Calu3 (cell line): ENCODE measurements at regions not wholly inside any gene's neighbourhood (a gene's known extent, or its start where the extent isn't known, plus 50 kb on each side); places are given as distances from the start of the nearest gene placed in this dataset.

Source experiments
- BruUV-seq: library from RNA; stranded (reverse); fragments of 400-500 nt; replicated peaks from 2 replicates; lab custom pipeline; 2021; lab: Mats Ljungman, UMichigan
- CTCF ChIA-PET: fragments of 300-600 bp; sonication (Branson Sonifier 250); formaldehyde crosslinking; loops from one replicate; lab custom pipeline; 2022; ENCODE audit warnings: antibody characterized with exemption; lab: Charles Lee
- DNase-seq: peaks from one replicate; pipeline ENCODE4 v3.0.0; 2022
- H3K27ac Mint-ChIP-seq: one replicate; pipeline ENCODE4 v1.8.0; 2022; ENCODE audit warnings: mixed read lengths; ENCODE audit not compliant: unreplicated experiment
- H3K27me3 Mint-ChIP-seq: one replicate; pipeline ENCODE4 v1.8.0; 2022; ENCODE audit warnings: mixed read lengths; ENCODE audit not compliant: unreplicated experiment
- H3K36me3 Mint-ChIP-seq: one replicate; pipeline ENCODE4 v1.8.0; 2022; ENCODE audit warnings: mild to moderate bottlenecking, moderate library complexity, mixed read lengths; ENCODE audit not compliant: insufficient read depth, unreplicated experiment
- H3K4me1 Mint-ChIP-seq: one replicate; pipeline ENCODE4 v1.8.0; 2022; ENCODE audit warnings: mild to moderate bottlenecking, low read depth, mixed read lengths; ENCODE audit not compliant: unreplicated experiment
- H3K4me3 Mint-ChIP-seq: one replicate; pipeline ENCODE4 v1.8.0; 2022; ENCODE audit warnings: mild to moderate bottlenecking, low read depth, moderate library complexity, mixed read lengths; ENCODE audit not compliant: unreplicated experiment
- H3K9me3 Mint-ChIP-seq: one replicate; pipeline ENCODE4 v1.8.0; 2022; ENCODE audit warnings: low read depth, mixed read lengths; ENCODE audit not compliant: unreplicated experiment
- intact Hi-C: fragments of 100-400 bp; cut with micrococcal nuclease; formaldehyde crosslinking; loops from one replicate; pipeline ENCODE4 v1.10.0; 2022; ENCODE audit not compliant: unreplicated experiment
- TF ChIP-seq, protein P1 (sequence below): fragments of 200-600 bp; IDR thresholded peaks from one replicate; pipeline ENCODE4 v1.8.0; 2022; ENCODE audit warnings: antibody characterized with exemption; ENCODE audit not compliant: unreplicated experiment

DNA sequence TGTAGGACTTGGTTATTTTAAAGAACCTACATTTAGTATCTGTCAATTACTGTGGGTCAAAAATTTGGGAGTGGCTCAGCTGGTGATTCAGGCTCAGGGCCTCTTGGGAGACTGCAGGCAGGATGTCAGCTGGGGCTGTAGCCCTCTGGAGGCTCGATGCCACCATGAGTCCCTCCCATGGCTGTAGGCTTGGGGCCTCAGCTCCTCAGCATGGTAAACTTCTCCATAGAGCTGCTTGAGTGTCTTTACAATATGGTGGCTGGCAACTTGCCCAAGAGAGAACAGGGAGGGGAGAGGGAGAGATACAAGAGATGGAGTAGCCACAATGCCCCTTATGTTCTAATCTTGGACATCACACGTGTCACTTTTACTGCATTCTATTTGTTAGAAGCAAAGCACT lies 470.4 kb downstream of the CDH26 start:
- intact Hi-C loops = no loop called here
- Mint-ChIP-seq H3K27me3 (no peaks in the 10 kb centered on the region), H3K36me3 (no peaks in the 10 kb centered on the region), H3K27ac (no peak overlapping the region), H3K4me3 (no peak overlapping the region), H3K9me3 (peaks cover 5% of the 10 kb centered on the region), H3K4me1 (no peaks in the 10 kb centered on the region)
- TF ChIP-seq, protein P1, sequence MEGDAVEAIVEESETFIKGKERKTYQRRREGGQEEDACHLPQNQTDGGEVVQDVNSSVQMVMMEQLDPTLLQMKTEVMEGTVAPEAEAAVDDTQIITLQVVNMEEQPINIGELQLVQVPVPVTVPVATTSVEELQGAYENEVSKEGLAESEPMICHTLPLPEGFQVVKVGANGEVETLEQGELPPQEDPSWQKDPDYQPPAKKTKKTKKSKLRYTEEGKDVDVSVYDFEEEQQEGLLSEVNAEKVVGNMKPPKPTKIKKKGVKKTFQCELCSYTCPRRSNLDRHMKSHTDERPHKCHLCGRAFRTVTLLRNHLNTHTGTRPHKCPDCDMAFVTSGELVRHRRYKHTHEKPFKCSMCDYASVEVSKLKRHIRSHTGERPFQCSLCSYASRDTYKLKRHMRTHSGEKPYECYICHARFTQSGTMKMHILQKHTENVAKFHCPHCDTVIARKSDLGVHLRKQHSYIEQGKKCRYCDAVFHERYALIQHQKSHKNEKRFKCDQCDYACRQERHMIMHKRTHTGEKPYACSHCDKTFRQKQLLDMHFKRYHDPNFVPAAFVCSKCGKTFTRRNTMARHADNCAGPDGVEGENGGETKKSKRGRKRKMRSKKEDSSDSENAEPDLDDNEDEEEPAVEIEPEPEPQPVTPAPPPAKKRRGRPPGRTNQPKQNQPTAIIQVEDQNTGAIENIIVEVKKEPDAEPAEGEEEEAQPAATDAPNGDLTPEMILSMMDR = no peak
- no peak for DNase-seq
- CTCF ChIA-PET = no interaction called here
- BruUV-seq = no TSS peak

DNA sequence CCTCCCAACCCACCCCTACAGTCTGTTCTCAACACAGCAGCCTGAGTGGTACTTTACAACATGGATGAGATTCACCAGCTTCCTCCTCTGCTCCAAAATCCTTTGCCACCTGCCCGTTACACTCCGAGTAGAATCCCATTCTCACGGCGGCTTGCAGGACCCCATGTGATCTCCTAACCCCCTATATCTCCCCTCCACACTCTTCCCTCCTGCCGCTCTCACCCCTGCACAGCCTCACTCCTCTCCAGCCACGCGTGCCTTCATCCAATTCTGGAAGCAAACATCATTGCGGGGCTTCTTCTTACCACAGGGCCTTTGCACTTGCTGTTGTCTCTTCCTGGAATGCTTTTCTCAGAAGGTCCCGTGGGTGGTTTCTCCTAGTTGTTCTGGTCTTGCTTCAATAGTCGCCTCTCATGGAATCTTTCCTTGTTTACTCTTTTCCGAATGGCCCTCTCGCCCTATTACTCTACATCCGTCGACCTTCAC lies 472.3 kb downstream of the CDH26 start:
- CTCF ChIA-PET = interaction anchor here (0.5 kb wide), 1 partner anchor 357 kb away, joined by 5 read pairs; no protein-coding TSS in a partner anchor
- Mint-ChIP-seq H3K9me3 (peaks cover 5% of the 10 kb centered on the region), H3K27ac (no peak overlapping the region), H3K36me3 (no peaks in the 10 kb centered on the region), H3K27me3 (no peaks in the 10 kb centered on the region), H3K4me1 (no peaks in the 10 kb centered on the region), H3K4me3 (no peak overlapping the region)
- DNase-seq = no peak
- no TSS peak for BruUV-seq
- TF ChIP-seq, protein P1 = no peak
- intact Hi-C loops = no loop called here

DNA sequence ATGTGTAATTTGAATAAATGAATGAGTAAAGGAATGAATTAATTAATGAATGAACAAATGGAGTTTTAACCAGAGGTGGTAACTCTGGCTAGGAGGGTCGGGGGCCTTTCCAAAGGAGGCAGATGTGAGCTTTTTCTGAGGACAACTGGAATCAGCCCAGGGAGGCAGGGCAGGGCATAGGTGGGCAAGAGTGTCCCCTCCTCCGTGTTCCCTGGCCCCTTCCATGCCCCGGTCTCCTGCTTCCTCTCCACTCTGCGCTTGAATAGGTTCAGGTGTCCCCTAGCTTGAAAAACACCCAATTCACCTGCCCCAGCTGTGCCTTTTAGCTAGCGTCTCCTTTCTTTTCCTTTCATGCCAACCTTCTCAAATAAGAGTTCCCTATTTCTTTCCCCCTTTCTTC lies 473.1 kb downstream of the CDH26 start:
- Mint-ChIP-seq H3K36me3 (no peaks in the 10 kb centered on the region), H3K27me3 (no peaks in the 10 kb centered on the region), H3K4me1 (no peaks in the 10 kb centered on the region), H3K4me3 (no peak overlapping the region), H3K27ac (no peak overlapping the region), H3K9me3 (peaks cover 5% of the 10 kb centered on the region)
- CTCF ChIA-PET = no interaction called here
- no peak for DNase-seq
- intact Hi-C loops = no loop called here
- TF ChIP-seq, protein P1 = no peak
- BruUV-seq = no TSS peak

DNA sequence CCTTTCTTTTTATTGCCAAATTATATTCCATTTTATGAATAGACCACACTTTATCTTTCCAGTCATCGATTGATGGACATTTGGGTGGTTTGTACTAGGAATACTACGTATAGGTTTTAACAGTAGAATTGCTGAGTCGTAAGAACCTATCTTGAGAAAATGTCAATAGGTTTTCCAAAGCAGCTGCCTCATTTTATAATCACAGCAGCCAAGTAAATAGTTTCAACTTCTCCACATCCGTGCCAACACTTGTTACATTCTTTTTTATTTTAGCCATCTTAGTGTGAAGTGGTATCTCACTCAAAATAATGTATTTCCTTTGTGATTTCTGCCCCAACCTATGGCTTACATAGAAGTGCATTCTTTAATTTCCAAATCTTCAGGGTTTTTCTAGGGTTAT lies 479.2 kb downstream of the CDH26 start:
- H3K9me3 Mint-ChIP-seq = peaks cover 5% of the 10 kb centered on the region
- intact Hi-C loops = no loop called here
- no peak overlapping the region for H3K27ac Mint-ChIP-seq
- no peaks in the 10 kb centered on the region for H3K36me3 Mint-ChIP-seq
- no peak for DNase-seq
- no peaks in the 10 kb centered on the region for H3K4me1 Mint-ChIP-seq
- H3K27me3 Mint-ChIP-seq = no peaks in the 10 kb centered on the region
- CTCF ChIA-PET = no interaction called here
- TF ChIP-seq, protein P1 = no peak
- H3K4me3 Mint-ChIP-seq = no peak overlapping the region
- no TSS peak for BruUV-seq
